WERI-Rb-1 (cell line): ENCODE measurements at regions not wholly inside any gene's neighbourhood (a gene's known extent, or its start where the extent isn't known, plus 50 kb on each side); places are given as distances from the start of the nearest gene placed in this dataset.
"Not testable (repeated sequence)": the region's sequence is repeated elsewhere in the genome, so short reads cannot be mapped to it uniquely, and the experiment has no call there.

Experiments
- DNase-seq: peaks from one replicate; pipeline ENCODE4 v3.0.0-alpha.2; 2020
- H3K27ac ChIP-seq: fragments of 250-450 bp; sonication (Bioruptor Pico); 2 replicates; pipeline ENCODE4 v1.5.1; 2020; ENCODE audit warnings: mild to moderate bottlenecking, moderate library complexity
- H3K27me3 ChIP-seq: fragments of 250-450 bp; sonication (Bioruptor Pico); 2 replicates; pipeline ENCODE4 v1.5.1; 2021; ENCODE audit warnings: mild to moderate bottlenecking, low read depth, moderate library complexity; ENCODE audit not compliant: insufficient read depth, severe bottlenecking
- H3K36me3 ChIP-seq: fragments of 250-450 bp; sonication (Bioruptor Pico); 2 replicates; pipeline ENCODE4 v1.5.1; 2020; ENCODE audit warnings: mild to moderate bottlenecking, moderate library complexity
- H3K4me3 ChIP-seq: 2 replicates; pipeline ENCODE4 v1.5.1; 2011; ENCODE audit warnings: low read depth, mild to moderate bottlenecking, control low read depth, low read length
- H3K9me3 ChIP-seq: fragments of 250-450 bp; sonication (Bioruptor Pico); 2 replicates; pipeline ENCODE4 v1.5.1; 2021; ENCODE audit warnings: mild to moderate bottlenecking, moderate library complexity; ENCODE audit not compliant: severe bottlenecking
- CTCF ChIP-seq: IDR thresholded peaks from 2 replicates; pipeline ENCODE4 v1.5.1; 2011; ENCODE audit warnings: low read depth, mild to moderate bottlenecking, control low read depth, inconsistent platforms, low read length

DNA sequence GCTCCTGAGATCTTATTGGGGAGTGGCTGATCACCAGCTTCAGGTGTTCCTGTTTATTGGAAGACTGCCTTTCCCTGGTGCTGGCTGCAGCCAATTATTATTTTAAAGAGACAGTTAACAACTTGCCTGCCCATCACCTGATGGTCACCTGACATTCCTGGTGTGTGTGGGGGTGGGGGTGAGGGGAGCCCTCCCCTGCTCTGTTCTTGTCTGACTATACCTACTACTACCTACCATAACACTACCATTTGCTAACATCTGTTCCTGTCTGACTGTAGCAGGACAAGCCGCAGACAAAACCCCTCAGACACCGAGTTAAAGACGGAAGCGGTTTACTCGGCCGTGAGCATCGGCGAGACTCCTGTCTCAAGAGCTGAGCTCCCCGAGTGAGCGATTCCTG is 54.9 kb upstream of the NBPF3 start:
- Histone ChIP-seq H3K9me3 (peaks cover 3% of the 10 kb centered on the region), H3K27me3 (no peaks in the 10 kb centered on the region), H3K4me3 (no peak overlapping the region), H3K36me3 (no peaks in the 10 kb centered on the region), H3K27ac (peak overlapping the region; percentile 63)
- DNase-seq = peak; percentile 44
- TF ChIP-seq CTCF = no peak

GRCh38 chr1:21384620-21385019 is 55.3 kb upstream of the NBPF3 start:
- no peak overlapping the region for H3K4me3 ChIP-seq
- no peak for TF ChIP-seq CTCF
- H3K27me3 ChIP-seq = no peaks in the 10 kb centered on the region
- no peaks in the 10 kb centered on the region for H3K36me3 ChIP-seq
- H3K9me3 ChIP-seq = peaks cover 3% of the 10 kb centered on the region
- H3K27ac ChIP-seq = peak overlapping the region; percentile 63
- DNase-seq = peak; percentile 64

DNA sequence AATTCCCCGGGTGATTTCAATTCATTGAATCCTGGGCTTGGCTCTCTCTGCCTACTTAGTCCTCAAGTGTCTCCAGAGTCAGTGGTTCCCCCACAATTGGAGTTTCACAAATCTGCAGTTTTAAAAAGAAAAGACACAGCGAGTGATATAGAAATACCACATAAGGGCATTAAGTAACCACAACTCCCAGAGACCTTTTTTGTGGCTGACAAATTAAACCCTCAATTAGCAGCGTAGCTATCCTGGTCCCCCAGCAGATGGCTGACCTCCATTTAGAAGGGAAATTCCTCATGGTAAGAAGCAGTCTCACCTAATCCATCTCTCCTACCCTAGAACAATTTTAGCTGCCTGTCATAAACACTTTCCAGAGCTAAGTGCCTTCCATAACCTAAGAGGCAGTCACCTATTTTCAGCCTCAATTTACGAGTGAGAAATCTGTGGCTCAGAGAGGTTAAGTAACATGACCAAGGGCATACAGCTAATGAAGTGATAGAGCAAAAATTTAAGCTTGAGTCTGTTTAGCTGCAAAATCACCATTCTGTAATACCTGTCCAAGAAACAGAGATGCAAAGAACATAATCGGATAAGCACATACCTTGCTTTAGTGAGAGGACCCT is 56.0 kb upstream of the NBPF3 start:
- H3K4me3 ChIP-seq = no peak overlapping the region
- peak; percentile 35 for DNase-seq
- no peaks in the 10 kb centered on the region for H3K36me3 ChIP-seq
- H3K27me3 ChIP-seq = no peaks in the 10 kb centered on the region
- TF ChIP-seq CTCF = peak; percentile 24; the same call in 1 of the 2 replicates
- H3K9me3 ChIP-seq = peaks cover 3% of the 10 kb centered on the region
- H3K27ac ChIP-seq = peak overlapping the region; percentile 52

GRCh38 chr1:21381354-21381753 is 58.6 kb upstream of the NBPF3 start:
- H3K9me3 ChIP-seq = no peaks in the 10 kb centered on the region
- H3K27me3 ChIP-seq = no peaks in the 10 kb centered on the region
- no peak overlapping the region for H3K4me3 ChIP-seq
- no peaks in the 10 kb centered on the region for H3K36me3 ChIP-seq
- DNase-seq = no peak
- no peak overlapping the region for H3K27ac ChIP-seq
- TF ChIP-seq CTCF = no peak

DNA sequence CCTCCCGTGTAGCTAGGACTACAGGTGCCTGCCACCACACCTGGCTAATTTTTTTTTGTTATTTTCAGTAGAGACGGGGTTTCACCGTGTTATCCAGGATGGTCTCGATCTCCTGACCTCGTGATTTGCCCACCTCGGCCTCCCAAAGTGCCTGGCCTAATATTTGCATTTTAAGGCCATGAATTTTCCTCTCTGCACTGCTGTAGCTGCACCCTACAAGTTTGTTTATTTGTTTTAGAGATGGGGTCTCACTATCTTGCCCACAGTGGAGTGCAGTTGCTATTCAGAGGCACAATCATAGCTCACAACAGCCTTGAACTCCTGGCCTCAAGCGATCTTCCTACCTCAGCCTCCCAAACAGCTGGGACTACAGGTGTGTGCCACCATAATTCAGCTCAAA is 59.8 kb upstream of the NBPF3 start:
- not testable (repeated sequence) for H3K36me3 ChIP-seq, H3K4me3 ChIP-seq, DNase-seq, H3K27me3 ChIP-seq, H3K9me3 ChIP-seq, H3K27ac ChIP-seq

GRCh38 chr1:21379571-21379970 is 60.4 kb upstream of the NBPF3 start:
- DNase-seq = no peak
- no peaks in the 10 kb centered on the region for H3K36me3 ChIP-seq
- H3K27ac ChIP-seq = no peak overlapping the region
- H3K9me3 ChIP-seq = no peaks in the 10 kb centered on the region
- no peaks in the 10 kb centered on the region for H3K27me3 ChIP-seq
- no peak overlapping the region for H3K4me3 ChIP-seq
- TF ChIP-seq CTCF = no peak
